ENCODE measurements at regions not wholly inside any gene's neighbourhood (a gene's known extent, or its start where the extent isn't known, plus 50 kb on each side); places are given as distances from the start of the nearest gene placed in this dataset.
A peak's percentile ranks its signal among the peaks of the same experiment; 100 is the strongest.

GRCh38 chr20:24872291-24873024 lies 76.6 kb upstream of the CST7 start:
- DNase-seq, result peak; percentile 97

GRCh38 chr20:24873025-24873620 lies 75.9 kb upstream of the CST7 start:
- no peak for DNase-seq

- peak; percentile 3 for DNase-seq
Measured at GRCh38 chr20:24875078-24875477, 74.0 kb upstream of the CST7 start.

GRCh38 chr20:24877652-24878051 lies 71.4 kb upstream of the CST7 start:
- DNase-seq, result no peak

- DNase-seq, result no peak
Measured at GRCh38 chr20:24878657-24879056, 70.4 kb upstream of the CST7 start.

- DNase-seq, result no peak
Measured at GRCh38 chr20:24879875-24880274, 69.2 kb upstream of the CST7 start.

GRCh38 chr20:24880356-24880755 lies 68.7 kb upstream of the CST7 start:
- DNase-seq, result no peak

- DNase-seq, result no peak
Measured at GRCh38 chr20:24890286-24890685, 58.8 kb upstream of the CST7 start.

GRCh38 chr20:24891546-24892393 lies 57.3 kb upstream of the CST7 start:
- no peak for DNase-seq

- DNase-seq, result no peak
Measured at GRCh38 chr20:24892522-24892921, 56.5 kb upstream of the CST7 start.

- DNase-seq, result no peak
Measured at GRCh38 chr20:24892931-24893330, 56.1 kb upstream of the CST7 start.

- no peak for DNase-seq
Measured at GRCh38 chr20:24894488-24894887, 54.6 kb upstream of the CST7 start.

- no peak for DNase-seq
Measured at GRCh38 chr20:24894967-24895366, 54.1 kb upstream of the CST7 start.

GRCh38 chr20:24895431-24895830 lies 53.6 kb upstream of the CST7 start:
- no peak for DNase-seq

GRCh38 chr20:24895898-24896658 lies 53.0 kb upstream of the CST7 start:
- no peak for DNase-seq

- DNase-seq, result no peak
Measured at GRCh38 chr20:24896984-24897383, 52.1 kb upstream of the CST7 start.

- no peak for DNase-seq
Measured at GRCh38 chr20:24897974-24898373, 51.1 kb upstream of the CST7 start.

GRCh38 chr20:24899153-24899552 lies 49.9 kb upstream of the CST7 start:
- no peak for DNase-seq

Data from NCI-H69 (cell line).